NCI-H526 treated with DMSO at 0.1 percent for 48 hours (cell line): ENCODE measurements at regions not wholly inside any gene's neighbourhood (a gene's known extent, or its start where the extent isn't known, plus 50 kb on each side); places are given as distances from the start of the nearest gene placed in this dataset.

Experiments used
- DNase-seq: peaks from one replicate; lab custom pipeline; 2025; lab: John Stamatoyannopoulos, UW

- no peak for DNase-seq
These were observed 91.9 kb upstream of the IGSF21 start for GRCh38 chr1:18015719-18016118.

GRCh38 chr1:18018366-18018765 is 89.2 kb upstream of the IGSF21 start:
- DNase-seq: no peak

GRCh38 chr1:18020021-18020817 is 87.4 kb upstream of the IGSF21 start:
- DNase-seq: no peak

GRCh38 chr1:18021242-18021641 is 86.4 kb upstream of the IGSF21 start:
- DNase-seq: no peak

GRCh38 chr1:18032172-18032859 is 75.3 kb upstream of the IGSF21 start:
- no peak for DNase-seq

GRCh38 chr1:18035145-18035544 is 72.5 kb upstream of the IGSF21 start:
- DNase-seq: no peak

GRCh38 chr1:18037651-18038050 is 69.9 kb upstream of the IGSF21 start:
- peak; percentile 23 for DNase-seq

GRCh38 chr1:18038051-18038450 is 69.5 kb upstream of the IGSF21 start:
- no peak for DNase-seq

- DNase-seq: no peak
These were observed 68.5 kb upstream of the IGSF21 start for GRCh38 chr1:18039102-18039501.

- no peak for DNase-seq
These were observed 66.5 kb upstream of the IGSF21 start for GRCh38 chr1:18041102-18041501.

GRCh38 chr1:18041685-18042355 is 65.8 kb upstream of the IGSF21 start:
- DNase-seq: no peak

- DNase-seq: no peak
These were observed 63.7 kb upstream of the IGSF21 start for GRCh38 chr1:18043871-18044270.

- DNase-seq: peak; percentile 89
These were observed 62.4 kb upstream of the IGSF21 start for GRCh38 chr1:18045203-18045602.

GRCh38 chr1:18045621-18046020 is 62.0 kb upstream of the IGSF21 start:
- no peak for DNase-seq

- no peak for DNase-seq
These were observed 60.5 kb upstream of the IGSF21 start for GRCh38 chr1:18047122-18047521.

- no peak for DNase-seq
These were observed 58.4 kb upstream of the IGSF21 start for GRCh38 chr1:18049228-18049627.

GRCh38 chr1:18052671-18053070 is 54.9 kb upstream of the IGSF21 start:
- DNase-seq: no peak

- no peak for DNase-seq
These were observed 52.4 kb upstream of the IGSF21 start for GRCh38 chr1:18055156-18055555.

- DNase-seq: peak; percentile 18
These were observed 51.1 kb upstream of the IGSF21 start for GRCh38 chr1:18056545-18056944.

- DNase-seq: no peak
These were observed 50.0 kb upstream of the IGSF21 start for GRCh38 chr1:18057623-18058022.
